GM18858 (cell line): ENCODE measurements at regions not wholly inside any gene's neighbourhood (a gene's known extent, or its start where the extent isn't known, plus 50 kb on each side); places are given as distances from the start of the nearest gene placed in this dataset.

Source experiments
- ATAC-seq: cut with Tn5 transposase; IDR thresholded peaks from one replicate; pipeline ENCODE4 v1.9.1; 2021; ENCODE audit not compliant: unreplicated experiment

- ATAC-seq: no peak
These were observed 727.8 kb upstream of the ADAMTS5 start for GRCh38 chr21:27694667-27695066.

- no peak for ATAC-seq
These were observed 726.5 kb upstream of the ADAMTS5 start for GRCh38 chr21:27693376-27693775.

GRCh38 chr21:27691516-27691915, 724.6 kb upstream of the ADAMTS5 start:
- ATAC-seq: no peak

- ATAC-seq: no peak
These were observed 724.1 kb upstream of the ADAMTS5 start for GRCh38 chr21:27691006-27691405.

GRCh38 chr21:27690426-27690825, 723.5 kb upstream of the ADAMTS5 start:
- no peak for ATAC-seq

- no peak for ATAC-seq
These were observed 721.9 kb upstream of the ADAMTS5 start for GRCh38 chr21:27688773-27689172.

- no peak for ATAC-seq
These were observed 716.4 kb upstream of the ADAMTS5 start for GRCh38 chr21:27683292-27683691.

- ATAC-seq: no peak
These were observed 715.0 kb upstream of the ADAMTS5 start for GRCh38 chr21:27681841-27682240.

- ATAC-seq: no peak
These were observed 714.1 kb upstream of the ADAMTS5 start for GRCh38 chr21:27681038-27681437.

GRCh38 chr21:27680181-27680580, 713.3 kb upstream of the ADAMTS5 start:
- no peak for ATAC-seq

- ATAC-seq: no peak
These were observed 711.6 kb upstream of the ADAMTS5 start for GRCh38 chr21:27678511-27678910.

GRCh38 chr21:27677546-27677945, 710.7 kb upstream of the ADAMTS5 start:
- no peak for ATAC-seq

- ATAC-seq: no peak
These were observed 708.4 kb upstream of the ADAMTS5 start for GRCh38 chr21:27675306-27675705.

- ATAC-seq: no peak
These were observed 707.2 kb upstream of the ADAMTS5 start for GRCh38 chr21:27674041-27674615.

- ATAC-seq: no peak
These were observed 706.7 kb upstream of the ADAMTS5 start for GRCh38 chr21:27673581-27673980.

- ATAC-seq: no peak
These were observed 704.3 kb upstream of the ADAMTS5 start for GRCh38 chr21:27671207-27671606.

- no peak for ATAC-seq
These were observed 686.6 kb upstream of the ADAMTS5 start for GRCh38 chr21:27653481-27653880.

- ATAC-seq: no peak
These were observed 682.9 kb upstream of the ADAMTS5 start for GRCh38 chr21:27649762-27650161.

- no peak for ATAC-seq
These were observed 682.4 kb upstream of the ADAMTS5 start for GRCh38 chr21:27649323-27649722.

GRCh38 chr21:27648560-27648959, 681.7 kb upstream of the ADAMTS5 start:
- no peak for ATAC-seq

- ATAC-seq: no peak
These were observed 681.0 kb upstream of the ADAMTS5 start for GRCh38 chr21:27647921-27648320.

GRCh38 chr21:27647401-27647800, 680.5 kb upstream of the ADAMTS5 start:
- no peak for ATAC-seq

- no peak for ATAC-seq
These were observed 679.8 kb upstream of the ADAMTS5 start for GRCh38 chr21:27646691-27647090.

- no peak for ATAC-seq
These were observed 679.2 kb upstream of the ADAMTS5 start for GRCh38 chr21:27646056-27646455.
